A673 (cell line): ENCODE measurements at regions not wholly inside any gene's neighbourhood (a gene's known extent, or its start where the extent isn't known, plus 50 kb on each side); places are given as distances from the start of the nearest gene placed in this dataset.

Experiments
- BruUV-seq: library from RNA; stranded (reverse); fragments of 400-500 nt; replicated peaks from 2 replicates; lab custom pipeline; 2021; lab: Mats Ljungman, UMichigan
- CTCF ChIA-PET: fragments of 300-600 bp; sonication (Branson Sonifier 250); formaldehyde crosslinking; loops from one replicate; lab custom pipeline; 2022; ENCODE audit warnings: antibody characterized with exemption; lab: Charles Lee
- POLR2A ChIA-PET: fragments of 300-600 bp; sonication (Branson Sonifier 250); formaldehyde crosslinking; loops from one replicate; lab custom pipeline; 2022; ENCODE audit warnings: antibody characterized with exemption; ENCODE audit not compliant: low non-redundant PET; lab: Charles Lee
- DNase-seq: peaks from one replicate; pipeline ENCODE4 v3.0.0-alpha.2; 2015; ENCODE audit warnings: low spot score
- H3K27ac ChIP-seq: fragments of 200-600 bp; sonication (generic); 2 replicates; pipeline ENCODE4 v1.5.1; 2016; ENCODE audit warnings: mixed run types, low read depth, mild to moderate bottlenecking, mixed read lengths, antibody characterized with exemption, low read length; ENCODE audit not compliant: poor library complexity, severe bottlenecking
- H3K27me3 ChIP-seq: fragments of 200-600 bp; sonication (generic); replicated peaks from 2 replicates; pipeline ENCODE4 v1.6.1; 2017; ENCODE audit warnings: mixed run types, low read depth, mild to moderate bottlenecking, mixed read lengths, antibody characterized with exemption, low read length; ENCODE audit not compliant: insufficient read depth, poor library complexity
- H3K36me3 ChIP-seq: fragments of 200-600 bp; sonication (generic); 2 replicates; pipeline ENCODE4 v1.6.1; 2016; ENCODE audit warnings: mixed run types, mild to moderate bottlenecking, mixed read lengths, antibody characterized with exemption, low read length; ENCODE audit not compliant: insufficient read depth, poor library complexity, severe bottlenecking
- H3K4me1 ChIP-seq: fragments of 200-600 bp; sonication (generic); 2 replicates; pipeline ENCODE4 v1.6.1; 2017; ENCODE audit warnings: mixed run types, mild to moderate bottlenecking, mixed read lengths, antibody characterized with exemption, low read length; ENCODE audit not compliant: insufficient read depth, poor library complexity, severe bottlenecking
- H3K4me3 ChIP-seq: fragments of 200-600 bp; sonication (generic); 2 replicates; pipeline ENCODE4 v1.5.1; 2016; ENCODE audit warnings: low read depth, mixed run types, mild to moderate bottlenecking, mixed read lengths, low read length; ENCODE audit not compliant: poor library complexity, severe bottlenecking
- H3K9me3 ChIP-seq: fragments of 200-600 bp; sonication (generic); 2 replicates; pipeline ENCODE4 v1.6.1; 2016; ENCODE audit warnings: mixed run types, low read depth, mild to moderate bottlenecking, mixed read lengths, antibody characterized with exemption, low read length; ENCODE audit not compliant: poor library complexity, severe bottlenecking
- EZH2 ChIP-seq: fragments of 200-600 bp; sonication (generic); IDR thresholded peaks from 2 replicates; pipeline ENCODE4 v1.6.1; 2017; ENCODE audit warnings: borderline replicate concordance, low read depth, mild to moderate bottlenecking, mixed read lengths, antibody characterized with exemption, low read length; ENCODE audit not compliant: poor library complexity, severe bottlenecking
- intact Hi-C: fragments of 100-400 bp; cut with micrococcal nuclease; formaldehyde crosslinking; loops from one replicate; pipeline ENCODE4 v1.10.0; 2022; ENCODE audit not compliant: unreplicated experiment
- TF ChIP-seq, protein P1 (sequence below): fragments of 300-800, 200-600 bp; sonication (generic); conservative IDR thresholded peaks from 2 replicates; pipeline ENCODE4 v1.5.1; 2017; ENCODE audit warnings: low read depth, mild to moderate bottlenecking, antibody characterized with exemption, low read length, moderate library complexity, mixed read lengths

DNA sequence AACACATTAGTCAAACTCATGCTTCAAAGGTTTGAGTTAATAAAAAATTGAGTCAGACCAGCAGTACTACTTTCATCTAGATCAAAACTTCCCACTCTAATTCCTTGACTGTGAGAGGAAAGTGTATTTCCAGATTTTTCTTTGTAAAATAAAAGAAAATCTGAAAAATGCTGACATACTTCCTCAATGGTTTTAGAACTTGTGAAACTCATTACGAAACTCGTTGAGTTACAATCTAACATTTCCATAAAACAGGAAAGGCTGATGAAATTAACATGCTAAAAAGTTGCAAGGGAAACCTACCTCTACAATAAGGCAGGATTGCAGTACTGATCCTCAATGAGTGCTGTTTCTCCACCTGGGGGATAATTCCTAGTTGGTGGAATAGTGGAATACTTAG lies 217.8 kb upstream of the HCCS start:
- TF ChIP-seq, protein P1, sequence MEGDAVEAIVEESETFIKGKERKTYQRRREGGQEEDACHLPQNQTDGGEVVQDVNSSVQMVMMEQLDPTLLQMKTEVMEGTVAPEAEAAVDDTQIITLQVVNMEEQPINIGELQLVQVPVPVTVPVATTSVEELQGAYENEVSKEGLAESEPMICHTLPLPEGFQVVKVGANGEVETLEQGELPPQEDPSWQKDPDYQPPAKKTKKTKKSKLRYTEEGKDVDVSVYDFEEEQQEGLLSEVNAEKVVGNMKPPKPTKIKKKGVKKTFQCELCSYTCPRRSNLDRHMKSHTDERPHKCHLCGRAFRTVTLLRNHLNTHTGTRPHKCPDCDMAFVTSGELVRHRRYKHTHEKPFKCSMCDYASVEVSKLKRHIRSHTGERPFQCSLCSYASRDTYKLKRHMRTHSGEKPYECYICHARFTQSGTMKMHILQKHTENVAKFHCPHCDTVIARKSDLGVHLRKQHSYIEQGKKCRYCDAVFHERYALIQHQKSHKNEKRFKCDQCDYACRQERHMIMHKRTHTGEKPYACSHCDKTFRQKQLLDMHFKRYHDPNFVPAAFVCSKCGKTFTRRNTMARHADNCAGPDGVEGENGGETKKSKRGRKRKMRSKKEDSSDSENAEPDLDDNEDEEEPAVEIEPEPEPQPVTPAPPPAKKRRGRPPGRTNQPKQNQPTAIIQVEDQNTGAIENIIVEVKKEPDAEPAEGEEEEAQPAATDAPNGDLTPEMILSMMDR: no peak
- TF ChIP-seq EZH2: no peak
- ChIA-PET CTCF (no interaction called here), POLR2A (no interaction called here)
- no TSS peak for BruUV-seq
- intact Hi-C loops: no loop called here
- Histone ChIP-seq H3K27me3 (no peaks in the 10 kb centered on the region), H3K9me3 (no peaks in the 10 kb centered on the region), H3K4me3 (no peak overlapping the region), H3K4me1 (no peaks in the 10 kb centered on the region), H3K36me3 (no peaks in the 10 kb centered on the region), H3K27ac (no peak overlapping the region)
- DNase-seq: no peak

DNA sequence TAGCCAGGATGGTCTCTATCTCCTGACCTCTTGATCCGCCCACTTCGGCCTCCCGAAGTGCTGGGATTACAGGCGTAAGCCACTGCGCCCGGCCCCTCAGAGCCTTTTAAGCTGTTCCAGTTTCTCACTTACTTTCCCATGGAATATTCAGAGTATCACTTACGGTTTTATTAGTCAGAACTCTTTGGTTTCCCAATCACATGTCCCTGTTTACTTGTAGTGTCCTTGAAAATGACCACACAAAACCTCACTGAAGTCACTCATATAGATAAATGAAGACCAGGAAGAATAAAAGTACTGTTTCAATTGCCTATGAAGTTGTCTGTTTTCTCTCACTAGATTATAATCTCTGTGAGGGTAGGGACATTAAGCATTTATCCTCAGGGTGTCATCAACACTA lies 217.2 kb upstream of the HCCS start:
- ChIA-PET CTCF (no interaction called here), POLR2A (no interaction called here)
- no peak for TF ChIP-seq EZH2
- intact Hi-C loops: no loop called here
- H3K27me3 ChIP-seq: no peaks in the 10 kb centered on the region
- H3K4me1 ChIP-seq: no peaks in the 10 kb centered on the region
- DNase-seq: no peak
- no TSS peak for BruUV-seq
- no peaks in the 10 kb centered on the region for H3K36me3 ChIP-seq
- no peak overlapping the region for H3K4me3 ChIP-seq
- no peak overlapping the region for H3K27ac ChIP-seq
- H3K9me3 ChIP-seq: no peaks in the 10 kb centered on the region

DNA sequence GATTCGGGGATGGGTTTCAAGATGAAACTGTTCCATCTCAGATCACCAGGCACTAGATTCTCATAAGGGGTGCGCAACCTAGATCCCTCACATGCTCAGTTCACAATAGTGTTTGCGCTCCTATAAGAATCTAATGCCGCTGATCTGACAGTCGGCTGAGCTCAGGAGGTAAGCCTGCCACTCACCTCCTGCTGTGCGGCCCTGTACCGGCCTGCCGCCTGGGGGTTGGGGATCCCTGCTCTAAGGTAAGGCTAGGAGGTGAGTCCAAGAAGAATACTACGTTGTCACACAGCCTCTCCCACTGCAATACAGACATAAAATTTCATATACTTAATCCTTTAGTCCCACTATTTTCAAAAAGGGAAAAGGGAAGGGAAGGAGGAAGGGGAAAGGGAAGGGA lies 213.4 kb upstream of the HCCS start:
- POLR2A ChIA-PET: no interaction called here
- intact Hi-C loops: no loop called here
- H3K27me3 ChIP-seq: no peaks in the 10 kb centered on the region
- H3K4me1 ChIP-seq: no peaks in the 10 kb centered on the region
- no peaks in the 10 kb centered on the region for H3K36me3 ChIP-seq
- H3K9me3 ChIP-seq: no peaks in the 10 kb centered on the region
- CTCF ChIA-PET: no interaction called here
- H3K27ac ChIP-seq: no peak overlapping the region
- H3K4me3 ChIP-seq: no peak overlapping the region
- no TSS peak for BruUV-seq
- DNase-seq: no peak
- TF ChIP-seq, protein P1: no peak
- TF ChIP-seq EZH2: no peak

DNA sequence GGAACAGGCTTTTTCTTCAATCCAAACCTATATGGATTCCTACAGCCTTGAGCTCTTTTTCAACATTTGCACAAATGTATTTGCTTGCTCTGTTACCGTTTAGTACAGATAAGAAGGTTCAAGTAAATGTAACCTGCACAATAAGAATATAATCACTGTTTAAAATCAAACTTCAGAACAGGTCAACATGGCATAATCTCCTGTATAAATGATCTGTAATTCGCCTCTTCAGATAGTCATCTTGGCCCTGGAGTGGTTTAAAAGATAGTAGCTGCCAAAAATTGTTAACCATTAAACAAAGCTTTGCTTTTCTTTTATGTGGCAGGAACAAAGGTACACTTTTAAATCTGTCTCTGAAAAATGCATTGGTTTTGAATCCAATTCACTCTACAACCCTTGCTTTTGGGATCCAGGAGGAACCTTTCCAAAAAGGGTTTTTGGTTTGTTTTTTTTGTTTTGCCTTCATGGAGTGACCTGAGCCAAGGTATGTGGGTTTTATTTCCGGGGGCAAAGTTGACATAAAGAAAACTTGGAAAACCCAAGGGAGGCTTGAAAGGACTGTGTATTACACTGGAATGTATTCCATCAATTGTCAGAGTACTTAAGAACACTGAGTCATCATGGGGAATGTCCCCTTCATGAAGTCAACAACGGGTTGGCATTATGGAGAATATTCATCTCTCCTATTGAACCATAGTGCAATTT lies 210.4 kb upstream of the HCCS start:
- H3K36me3 ChIP-seq: no peaks in the 10 kb centered on the region
- intact Hi-C loops: no loop called here
- ChIA-PET POLR2A (no interaction called here), CTCF (no interaction called here)
- BruUV-seq: no TSS peak
- no peaks in the 10 kb centered on the region for H3K9me3 ChIP-seq
- H3K4me1 ChIP-seq: no peaks in the 10 kb centered on the region
- TF ChIP-seq EZH2: no peak
- TF ChIP-seq, protein P1: no peak
- H3K27me3 ChIP-seq: no peaks in the 10 kb centered on the region
- H3K27ac ChIP-seq: no peak overlapping the region
- no peak overlapping the region for H3K4me3 ChIP-seq
- DNase-seq: peak; percentile 19
